BJ (cell line): ENCODE measurements at regions not wholly inside any gene's neighbourhood (a gene's known extent, or its start where the extent isn't known, plus 50 kb on each side); places are given as distances from the start of the nearest gene placed in this dataset.

Source experiments
- CTCF ChIA-PET: fragments of 350-600 bp; formaldehyde crosslinking; extraction: SDS; loops from one replicate; lab custom pipeline; 2021; ENCODE audit warnings: antibody characterized with exemption, inconsistent platforms; lab: Yijun Ruan, JAX
- POLR2A ChIA-PET: fragments of 300-600 bp; sonication (Branson Sonifier 250); formaldehyde crosslinking; extraction: SDS; loops from one replicate; lab custom pipeline; 2021; ENCODE audit warnings: antibody characterized with exemption; lab: Charles Lee
- DNase-seq: peaks from one replicate; pipeline ENCODE4 v3.0.0-alpha.2; 2011; ENCODE audit warnings: low read depth
- H3K27me3 ChIP-seq: 2 replicates; pipeline ENCODE4 v1.6.0; 2011; ENCODE audit warnings: low read length; ENCODE audit not compliant: control insufficient read depth, insufficient read depth
- H3K36me3 ChIP-seq: 2 replicates; pipeline ENCODE4 v1.5.1; 2011; ENCODE audit warnings: low read length; ENCODE audit not compliant: control insufficient read depth, insufficient read depth
- H3K4me3 ChIP-seq: 2 replicates; pipeline ENCODE4 v1.5.1; 2011; ENCODE audit warnings: low read depth, mild to moderate bottlenecking, control low read depth, low read length
- TF ChIP-seq, protein P1 (sequence below): IDR thresholded peaks from 2 replicates; pipeline ENCODE4 v1.5.1; 2011; ENCODE audit warnings: low read depth, mild to moderate bottlenecking, control low read depth, inconsistent platforms, low read length, moderate library complexity; ENCODE audit not compliant: insufficient read depth

DNA sequence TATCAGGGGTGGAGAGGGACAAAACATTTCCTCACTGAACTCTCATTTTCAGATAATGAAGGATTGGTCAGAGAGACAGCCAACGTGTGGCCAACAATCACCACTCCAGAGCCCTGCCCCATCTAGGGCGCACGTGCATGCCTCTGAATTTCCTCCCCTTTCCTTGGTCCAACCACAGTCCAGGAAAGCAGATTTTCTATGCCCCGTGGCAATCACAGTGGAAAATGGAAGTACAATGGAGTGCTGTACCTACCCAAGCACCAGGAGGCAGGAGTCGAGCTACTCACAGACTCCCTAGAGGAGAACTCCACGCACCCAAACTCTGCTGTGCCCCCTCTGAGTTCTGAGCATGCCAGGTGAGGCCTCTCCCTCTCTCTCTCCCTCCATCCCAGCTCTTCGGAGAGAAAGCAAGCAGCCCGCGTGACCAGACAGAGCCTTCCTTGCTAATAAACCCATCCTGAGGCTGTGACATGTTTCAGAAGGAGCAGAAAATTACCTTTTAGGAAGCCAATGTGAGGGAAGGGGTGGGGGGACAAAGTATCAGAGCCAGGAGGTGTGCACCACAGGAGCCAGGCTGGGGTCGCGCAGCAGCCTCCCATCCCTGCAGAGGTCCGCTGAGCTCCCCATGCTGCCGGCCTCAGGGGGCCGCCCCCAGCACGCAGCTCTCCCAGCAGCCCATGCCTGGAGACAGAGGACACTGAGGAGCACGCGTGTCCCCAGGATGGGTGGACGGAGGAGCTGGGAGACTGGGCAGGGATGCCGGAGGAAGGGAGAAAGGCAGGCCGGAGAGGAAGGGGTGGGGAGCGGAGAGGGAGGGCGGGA, 73.4 kb downstream of the PITPNM2 start:
- Histone ChIP-seq H3K27me3 (peaks cover 40% of the 10 kb centered on the region), H3K4me3 (no peak overlapping the region), H3K36me3 (no peaks in the 10 kb centered on the region)
- POLR2A ChIA-PET = no interaction called here
- CTCF ChIA-PET = interaction anchor here (1.2 kb wide), 1 partner anchor 9 kb away, joined by 5 read pairs; no protein-coding TSS in a partner anchor
- no peak for DNase-seq
- TF ChIP-seq, protein P1, sequence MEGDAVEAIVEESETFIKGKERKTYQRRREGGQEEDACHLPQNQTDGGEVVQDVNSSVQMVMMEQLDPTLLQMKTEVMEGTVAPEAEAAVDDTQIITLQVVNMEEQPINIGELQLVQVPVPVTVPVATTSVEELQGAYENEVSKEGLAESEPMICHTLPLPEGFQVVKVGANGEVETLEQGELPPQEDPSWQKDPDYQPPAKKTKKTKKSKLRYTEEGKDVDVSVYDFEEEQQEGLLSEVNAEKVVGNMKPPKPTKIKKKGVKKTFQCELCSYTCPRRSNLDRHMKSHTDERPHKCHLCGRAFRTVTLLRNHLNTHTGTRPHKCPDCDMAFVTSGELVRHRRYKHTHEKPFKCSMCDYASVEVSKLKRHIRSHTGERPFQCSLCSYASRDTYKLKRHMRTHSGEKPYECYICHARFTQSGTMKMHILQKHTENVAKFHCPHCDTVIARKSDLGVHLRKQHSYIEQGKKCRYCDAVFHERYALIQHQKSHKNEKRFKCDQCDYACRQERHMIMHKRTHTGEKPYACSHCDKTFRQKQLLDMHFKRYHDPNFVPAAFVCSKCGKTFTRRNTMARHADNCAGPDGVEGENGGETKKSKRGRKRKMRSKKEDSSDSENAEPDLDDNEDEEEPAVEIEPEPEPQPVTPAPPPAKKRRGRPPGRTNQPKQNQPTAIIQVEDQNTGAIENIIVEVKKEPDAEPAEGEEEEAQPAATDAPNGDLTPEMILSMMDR = no peak

GRCh38 chr12:123076604-123077297, 74.1 kb downstream of the PITPNM2 start:
- TF ChIP-seq, protein P1 = no peak
- no peak overlapping the region for H3K4me3 ChIP-seq
- H3K27me3 ChIP-seq = peaks cover 44% of the 10 kb centered on the region
- ChIA-PET CTCF (no interaction called here), POLR2A (no interaction called here)
- DNase-seq = no peak
- no peaks in the 10 kb centered on the region for H3K36me3 ChIP-seq

DNA sequence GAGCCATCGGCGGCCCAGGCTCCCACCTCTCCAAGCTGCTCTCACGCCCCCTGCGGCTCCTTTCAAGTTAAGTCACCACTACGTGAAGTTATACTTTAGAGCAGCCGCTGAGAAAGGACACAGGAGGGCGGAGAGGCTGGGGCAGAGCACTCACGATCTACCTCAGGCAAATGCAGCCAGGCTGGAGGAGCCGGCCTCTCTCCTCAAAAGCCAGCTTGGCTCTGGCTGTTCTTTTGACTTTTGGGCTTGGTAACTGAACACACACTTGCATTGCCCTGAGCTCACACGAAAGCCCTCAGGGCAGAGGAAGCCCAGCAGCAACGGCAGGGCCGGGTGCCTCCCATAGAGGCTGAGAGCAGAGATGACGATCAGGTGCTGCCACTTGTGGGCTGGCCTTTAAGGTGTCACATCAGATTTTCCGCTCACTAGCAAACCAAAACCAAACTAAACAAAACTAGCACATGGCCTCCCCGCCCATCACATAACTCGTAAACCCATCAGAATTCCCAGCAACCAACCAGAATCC, 75.2 kb downstream of the PITPNM2 start:
- TF ChIP-seq, protein P1 = no peak
- DNase-seq = no peak
- no peaks in the 10 kb centered on the region for H3K36me3 ChIP-seq
- ChIA-PET POLR2A (no interaction called here), CTCF (interaction anchor here (0.6 to 1.2 kb wide), 3 partner anchors 13 to 253 kb away, joined by 3 read pairs; no protein-coding TSS in a partner anchor)
- no peak overlapping the region for H3K4me3 ChIP-seq
- peaks cover 41% of the 10 kb centered on the region for H3K27me3 ChIP-seq

DNA sequence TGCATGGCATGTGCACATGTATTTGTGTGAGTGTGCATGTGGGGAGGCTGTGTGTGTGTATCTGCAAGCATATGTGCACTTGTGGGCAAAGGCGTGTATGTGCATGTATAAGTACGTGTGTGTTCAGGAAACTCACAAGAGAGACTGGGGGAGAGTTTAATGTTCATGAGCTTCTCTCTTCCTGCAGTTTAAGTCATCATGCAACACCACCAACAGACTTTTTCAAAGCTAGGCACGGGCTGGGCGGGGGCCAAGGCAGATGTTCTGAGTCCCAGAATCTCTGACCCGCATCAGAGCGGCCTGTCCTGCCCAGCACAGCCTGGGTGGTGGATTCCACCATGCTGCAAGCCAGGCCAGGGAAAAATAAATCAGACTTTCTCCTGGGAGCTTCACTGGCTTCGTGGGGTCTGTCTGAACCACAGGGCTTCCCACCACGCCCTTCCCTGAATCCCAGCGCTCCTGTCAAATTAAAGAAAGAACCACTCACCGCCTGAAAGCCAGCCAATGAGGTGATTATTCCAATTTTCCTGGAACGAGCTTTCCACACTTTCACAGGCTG, 75.7 kb downstream of the PITPNM2 start:
- no peak overlapping the region for H3K4me3 ChIP-seq
- peaks cover 41% of the 10 kb centered on the region for H3K27me3 ChIP-seq
- TF ChIP-seq, protein P1 = no peak
- H3K36me3 ChIP-seq = no peaks in the 10 kb centered on the region
- ChIA-PET CTCF (interaction anchor here (0.6 to 1.2 kb wide), 3 partner anchors 12 to 252 kb away, joined by 3 read pairs; no protein-coding TSS in a partner anchor), POLR2A (no interaction called here)
- no peak for DNase-seq
